Peyer's patch (tissue), 4 donors: ENCODE measurements at regions not wholly inside any gene's neighbourhood (a gene's known extent, or its start where the extent isn't known, plus 50 kb on each side); places are given as distances from the start of the nearest gene placed in this dataset.

ENCODE experiments used
- CTCF ChIP-seq, 6 experiments: fragments of 450-650 bp in 4 of 6; fragments of 200-600 bp in 2 of 6; sonication (generic) in 1 of 6; IDR thresholded peaks; one replicate each; pipeline ENCODE4 v1.5.1; 2017 to 2019; ENCODE audit warnings: antibody characterized with exemption in 6 of 6, mild to moderate bottlenecking in 3 of 6, moderate library complexity in 1 of 6
- POLR2A ChIP-seq, 2 donors: fragments of 450-650 bp; IDR thresholded peaks; one replicate each; pipeline ENCODE4 v1.5.1; 2017; ENCODE audit warnings: antibody characterized with exemption in 2 of 2, mild to moderate bottlenecking in 2 of 2, moderate library complexity in 2 of 2

GRCh38 chrX:102835504-102836146 lies 101.4 kb upstream of the RAB40AL start:
- TF ChIP-seq CTCF (IDR thresholded peaks at IDR 0.05) (peak in 5 of 6 experiments; percentile 2 to 36 (median 27)), POLR2A (IDR thresholded peaks at IDR 0.05) (no peak)
